ENCODE measurements at regions not wholly inside any gene's neighbourhood (a gene's known extent, or its start where the extent isn't known, plus 50 kb on each side); places are given as distances from the start of the nearest gene placed in this dataset.
A peak's percentile ranks its signal among the peaks of the same experiment; 100 is the strongest.

DNA sequence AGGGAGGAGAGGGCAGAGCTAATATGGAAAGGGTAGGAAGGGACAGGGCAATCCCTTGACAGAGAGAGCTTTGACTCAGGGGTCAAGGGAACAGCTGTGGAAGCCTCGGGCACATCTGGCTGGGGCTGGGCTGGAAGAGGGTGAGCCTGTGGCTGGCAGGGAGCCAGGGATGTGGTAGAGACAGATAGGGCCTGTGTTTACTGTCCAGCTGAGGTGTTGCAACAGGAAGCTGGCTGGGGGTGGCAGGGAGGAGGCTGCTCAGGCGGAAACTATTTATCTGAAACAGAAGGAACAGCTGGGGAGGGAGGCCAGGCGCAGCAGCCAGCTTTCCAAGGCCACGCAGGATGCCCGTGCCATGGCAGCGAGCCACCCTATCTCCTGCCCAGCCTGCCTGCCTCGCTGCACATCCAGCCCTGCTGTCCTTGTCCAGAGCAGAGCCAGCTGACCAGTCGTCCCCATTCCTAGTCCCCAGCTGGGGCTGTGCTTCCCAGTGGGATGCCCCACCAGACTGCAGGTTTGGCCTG lies 264.7 kb downstream of the CYP26B1 start (continued):
- TF ChIP-seq CBX2 (IDR thresholded peaks at IDR 0.05; ENCODE audit: insufficient read depth, low read length, poor library complexity, severe bottlenecking) (no peak), ZFP91 (CRISPR knock-in tag; IDR thresholded peaks at IDR 0.05) (no peak), ZNF584 (CRISPR knock-in tag; IDR thresholded peaks at IDR 0.05; ENCODE audit: low read depth) (peak; percentile 98), XRCC3 (IDR thresholded peaks at IDR 0.05) (no peak), HSF4 (CRISPR knock-in tag; IDR thresholded peaks at IDR 0.05; ENCODE audit: borderline replicate concordance) (no peak), HDAC2 (IDR thresholded peaks at IDR 0.05) (peak; percentile 90; the same call in 1 of the 2 replicates), MCM3 (IDR thresholded peaks at IDR 0.05) (no peak), ZSCAN32 (CRISPR knock-in tag; IDR thresholded peaks at IDR 0.05) (no peak), C11orf30 (IDR thresholded peaks at IDR 0.05; ENCODE audit: low read depth) (no peak), BRD9 (IDR thresholded peaks at IDR 0.05; ENCODE audit: low read depth, partially characterized antibody) (no peak), ZNF41 (CRISPR knock-in tag; conservative IDR thresholded peaks at IDR 0.05) (peak; percentile 64; the same call in 1 of the 2 replicates), ZNF77 (CRISPR knock-in tag; IDR thresholded peaks at IDR 0.05) (no peak), HDGF (IDR thresholded peaks at IDR 0.05) (no peak)
- TF ChIP-seq, protein P1, sequence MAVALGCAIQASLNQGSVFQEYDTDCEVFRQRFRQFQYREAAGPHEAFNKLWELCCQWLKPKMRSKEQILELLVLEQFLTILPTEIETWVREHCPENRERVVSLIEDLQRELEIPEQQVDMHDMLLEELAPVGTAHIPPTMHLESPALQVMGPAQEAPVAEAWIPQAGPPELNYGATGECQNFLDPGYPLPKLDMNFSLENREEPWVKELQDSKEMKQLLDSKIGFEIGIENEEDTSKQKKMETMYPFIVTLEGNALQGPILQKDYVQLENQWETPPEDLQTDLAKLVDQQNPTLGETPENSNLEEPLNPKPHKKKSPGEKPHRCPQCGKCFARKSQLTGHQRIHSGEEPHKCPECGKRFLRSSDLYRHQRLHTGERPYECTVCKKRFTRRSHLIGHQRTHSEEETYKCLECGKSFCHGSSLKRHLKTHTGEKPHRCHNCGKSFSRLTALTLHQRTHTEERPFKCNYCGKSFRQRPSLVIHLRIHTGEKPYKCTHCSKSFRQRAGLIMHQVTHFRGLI (CRISPR knock-in tag; IDR thresholded peaks at IDR 0.05) = peak; percentile 91
- TF ChIP-seq, protein P2, sequence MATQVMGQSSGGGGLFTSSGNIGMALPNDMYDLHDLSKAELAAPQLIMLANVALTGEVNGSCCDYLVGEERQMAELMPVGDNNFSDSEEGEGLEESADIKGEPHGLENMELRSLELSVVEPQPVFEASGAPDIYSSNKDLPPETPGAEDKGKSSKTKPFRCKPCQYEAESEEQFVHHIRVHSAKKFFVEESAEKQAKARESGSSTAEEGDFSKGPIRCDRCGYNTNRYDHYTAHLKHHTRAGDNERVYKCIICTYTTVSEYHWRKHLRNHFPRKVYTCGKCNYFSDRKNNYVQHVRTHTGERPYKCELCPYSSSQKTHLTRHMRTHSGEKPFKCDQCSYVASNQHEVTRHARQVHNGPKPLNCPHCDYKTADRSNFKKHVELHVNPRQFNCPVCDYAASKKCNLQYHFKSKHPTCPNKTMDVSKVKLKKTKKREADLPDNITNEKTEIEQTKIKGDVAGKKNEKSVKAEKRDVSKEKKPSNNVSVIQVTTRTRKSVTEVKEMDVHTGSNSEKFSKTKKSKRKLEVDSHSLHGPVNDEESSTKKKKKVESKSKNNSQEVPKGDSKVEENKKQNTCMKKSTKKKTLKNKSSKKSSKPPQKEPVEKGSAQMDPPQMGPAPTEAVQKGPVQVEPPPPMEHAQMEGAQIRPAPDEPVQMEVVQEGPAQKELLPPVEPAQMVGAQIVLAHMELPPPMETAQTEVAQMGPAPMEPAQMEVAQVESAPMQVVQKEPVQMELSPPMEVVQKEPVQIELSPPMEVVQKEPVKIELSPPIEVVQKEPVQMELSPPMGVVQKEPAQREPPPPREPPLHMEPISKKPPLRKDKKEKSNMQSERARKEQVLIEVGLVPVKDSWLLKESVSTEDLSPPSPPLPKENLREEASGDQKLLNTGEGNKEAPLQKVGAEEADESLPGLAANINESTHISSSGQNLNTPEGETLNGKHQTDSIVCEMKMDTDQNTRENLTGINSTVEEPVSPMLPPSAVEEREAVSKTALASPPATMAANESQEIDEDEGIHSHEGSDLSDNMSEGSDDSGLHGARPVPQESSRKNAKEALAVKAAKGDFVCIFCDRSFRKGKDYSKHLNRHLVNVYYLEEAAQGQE (IDR thresholded peaks at IDR 0.05; ENCODE audit: borderline replicate concordance) = peak; percentile 64
- TF ChIP-seq, protein P2 (CRISPR knock-in tag; IDR thresholded peaks at IDR 0.05; ENCODE audit: low read depth) = no peak; the same call in 1 of the 2 replicates
- TF ChIP-seq, protein P3, sequence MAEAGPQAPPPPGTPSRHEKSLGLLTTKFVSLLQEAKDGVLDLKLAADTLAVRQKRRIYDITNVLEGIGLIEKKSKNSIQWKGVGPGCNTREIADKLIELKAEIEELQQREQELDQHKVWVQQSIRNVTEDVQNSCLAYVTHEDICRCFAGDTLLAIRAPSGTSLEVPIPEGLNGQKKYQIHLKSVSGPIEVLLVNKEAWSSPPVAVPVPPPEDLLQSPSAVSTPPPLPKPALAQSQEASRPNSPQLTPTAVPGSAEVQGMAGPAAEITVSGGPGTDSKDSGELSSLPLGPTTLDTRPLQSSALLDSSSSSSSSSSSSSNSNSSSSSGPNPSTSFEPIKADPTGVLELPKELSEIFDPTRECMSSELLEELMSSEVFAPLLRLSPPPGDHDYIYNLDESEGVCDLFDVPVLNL (CRISPR knock-in tag; IDR thresholded peaks at IDR 0.05; ENCODE audit: low read depth) = no peak

All from K562 (cell line).